Uterus (tissue), 2 donors: ENCODE measurements at regions not wholly inside any gene's neighbourhood (a gene's known extent, or its start where the extent isn't known, plus 50 kb on each side); places are given as distances from the start of the nearest gene placed in this dataset.

Experiments
- CTCF ChIP-seq, 4 experiments: fragments of 200-600 bp in 2 of 4; fragments of 450-650 bp in 2 of 4; sonication (generic) in 2 of 4; IDR thresholded peaks; one replicate each; pipeline ENCODE4 v1.5.1; 2016 to 2019; ENCODE audit warnings: antibody characterized with exemption in 4 of 4, mild to moderate bottlenecking in 2 of 4, moderate library complexity in 1 of 4
- POLR2A ChIP-seq, 2 donors: fragments of 450-650 bp; IDR thresholded peaks; one replicate each; pipeline ENCODE4 v1.6.1; 2016; ENCODE audit warnings: antibody characterized with exemption in 2 of 2, mild to moderate bottlenecking in 1 of 2, moderate library complexity in 1 of 2

GRCh38 chr7:92987095-92987494 is 130.7 kb downstream of the SAMD9 start:
- TF ChIP-seq CTCF (IDR thresholded peaks at IDR 0.05) (no peak), POLR2A (IDR thresholded peaks at IDR 0.05) (no peak)
